ENCODE measurements at regions not wholly inside any gene's neighbourhood (a gene's known extent, or its start where the extent isn't known, plus 50 kb on each side); places are given as distances from the start of the nearest gene placed in this dataset.
A peak's percentile ranks its signal among the peaks of the same experiment; 100 is the strongest.

- no peak overlapping the region for H3K27ac ChIP-seq
- no peak for TF ChIP-seq CTCF (conservative IDR thresholded peaks at IDR 0.05)
- TF ChIP-seq ZFX (IDR thresholded peaks at IDR 0.05): no peak
These were observed 1543.5 kb downstream of the AACS start for GRCh38 chr12:126608607-126609175.

- H3K27ac ChIP-seq: no peak overlapping the region
- TF ChIP-seq ZFX (IDR thresholded peaks at IDR 0.05) (no peak), CTCF (conservative IDR thresholded peaks at IDR 0.05) (no peak)
These were observed 1551.2 kb downstream of the AACS start for GRCh38 chr12:126616441-126616840.

GRCh38 chr12:126617312-126617711 lies 1552.1 kb downstream of the AACS start:
- H3K27ac ChIP-seq: no peak overlapping the region
- TF ChIP-seq CTCF (conservative IDR thresholded peaks at IDR 0.05) (peak; percentile 66), ZFX (IDR thresholded peaks at IDR 0.05) (no peak)

GRCh38 chr12:126627596-126627995 lies 1562.4 kb downstream of the AACS start:
- no peak overlapping the region for H3K27ac ChIP-seq
- TF ChIP-seq ZFX (IDR thresholded peaks at IDR 0.05) (no peak), CTCF (conservative IDR thresholded peaks at IDR 0.05) (no peak)

- TF ChIP-seq ZFX (IDR thresholded peaks at IDR 0.05) (no peak), CTCF (conservative IDR thresholded peaks at IDR 0.05) (no peak)
- H3K27ac ChIP-seq: no peak overlapping the region
These were observed 1571.6 kb downstream of the AACS start for GRCh38 chr12:126636821-126637220.

GRCh38 chr12:126644236-126645020 lies 1579.2 kb downstream of the AACS start:
- no peak overlapping the region for H3K27ac ChIP-seq
- no peak for TF ChIP-seq CTCF (conservative IDR thresholded peaks at IDR 0.05)
- no peak for TF ChIP-seq ZFX (IDR thresholded peaks at IDR 0.05)

- H3K27ac ChIP-seq: no peak overlapping the region
These were observed 1582.8 kb downstream of the AACS start for GRCh38 chr12:126648074-126648473.

More at GRCh38 chr12:126648074-126648473, 1582.8 kb downstream of the AACS start:
- no peak for TF ChIP-seq ZFX (IDR thresholded peaks at IDR 0.05)
- TF ChIP-seq CTCF (conservative IDR thresholded peaks at IDR 0.05): no peak
